GM21515 (cell line): ENCODE measurements at regions not wholly inside any gene's neighbourhood (a gene's known extent, or its start where the extent isn't known, plus 50 kb on each side); places are given as distances from the start of the nearest gene placed in this dataset.

Experiments
- ATAC-seq: cut with Tn5 transposase; IDR thresholded peaks from one replicate; pipeline ENCODE4 v1.9.1; 2021; ENCODE audit not compliant: unreplicated experiment

DNA sequence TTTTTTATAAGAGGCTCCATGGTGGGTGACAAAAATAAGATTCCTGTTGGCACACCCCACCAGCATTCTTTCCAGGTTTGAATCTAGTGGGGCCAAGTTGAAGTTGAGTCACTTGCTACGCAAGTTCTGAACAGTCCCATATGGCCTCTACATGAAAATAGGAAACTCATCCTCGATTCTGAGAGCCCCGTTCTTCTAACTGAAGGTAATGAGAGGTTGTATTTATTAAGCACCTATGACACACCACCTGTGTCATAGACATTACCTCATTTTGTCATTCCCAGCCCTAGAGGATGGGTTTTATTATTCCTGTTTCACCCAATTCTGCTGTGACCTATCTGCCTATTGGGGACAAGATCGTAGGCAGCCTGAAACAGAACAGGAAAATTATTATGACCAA is 131.7 kb downstream of the ACTL7B start:
- ATAC-seq = no peak

DNA sequence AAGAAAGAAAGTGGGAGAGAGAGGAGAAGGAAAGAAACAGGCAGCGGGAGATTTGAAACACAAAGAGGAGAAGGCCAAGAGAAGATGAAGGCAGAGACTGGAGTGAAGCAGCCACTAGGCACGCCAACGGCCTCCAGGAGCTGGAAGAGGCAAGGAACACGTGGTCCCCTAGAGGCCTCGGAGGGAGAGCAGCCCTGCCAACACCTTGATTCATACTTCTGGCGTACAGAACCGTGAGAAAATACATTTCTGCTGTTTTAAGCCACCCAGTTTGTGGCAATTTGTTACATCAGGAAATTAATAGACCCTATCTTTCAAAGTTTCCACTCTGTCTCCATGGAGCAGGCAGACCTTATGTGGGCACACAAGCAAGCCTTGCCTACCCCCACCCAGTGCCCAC is 133.4 kb downstream of the ACTL7B start:
- ATAC-seq = no peak

DNA sequence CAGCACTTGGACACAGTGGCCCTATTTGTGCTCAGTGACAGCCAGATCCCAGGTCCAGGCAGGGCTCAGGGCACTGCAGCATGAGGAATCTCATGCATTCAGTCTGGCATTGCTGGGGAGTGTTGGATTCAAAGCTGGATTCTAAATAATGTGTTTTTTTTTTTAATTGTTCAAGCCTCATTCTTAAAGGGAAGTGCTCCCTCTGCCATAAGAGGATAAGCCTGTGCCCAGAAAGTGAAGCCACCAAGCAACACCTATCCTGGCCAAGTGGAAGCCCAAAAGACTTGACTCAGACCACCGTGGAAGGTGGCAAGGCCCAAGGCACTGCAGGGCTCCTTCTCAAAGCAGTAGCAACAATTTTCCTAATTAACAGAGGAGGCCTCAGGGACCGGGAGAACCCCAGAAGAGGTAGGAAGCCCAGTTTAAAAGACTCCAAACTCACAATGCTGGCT is 135.6 kb downstream of the ACTL7B start:
- ATAC-seq = no peak

DNA sequence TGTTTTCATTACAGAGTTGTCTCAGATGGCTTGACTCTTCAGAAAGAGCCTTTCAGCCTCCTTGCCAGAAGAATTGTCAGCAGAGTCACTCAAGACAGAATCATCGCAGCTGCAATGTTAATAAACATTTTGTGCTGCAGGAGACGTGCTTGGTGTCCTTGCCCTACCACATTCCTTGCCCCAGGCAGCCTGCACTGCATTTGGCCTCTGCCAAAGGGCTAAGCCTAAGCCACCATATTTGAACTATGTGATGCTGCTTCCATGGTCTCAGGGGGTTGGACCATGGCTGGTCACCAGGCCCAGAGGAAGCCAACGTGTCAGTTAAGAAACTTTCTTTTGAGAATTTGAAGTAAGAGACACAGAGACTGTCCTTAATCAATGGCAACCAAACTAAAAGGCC is 145.4 kb downstream of the ACTL7B start:
- ATAC-seq = no peak

DNA sequence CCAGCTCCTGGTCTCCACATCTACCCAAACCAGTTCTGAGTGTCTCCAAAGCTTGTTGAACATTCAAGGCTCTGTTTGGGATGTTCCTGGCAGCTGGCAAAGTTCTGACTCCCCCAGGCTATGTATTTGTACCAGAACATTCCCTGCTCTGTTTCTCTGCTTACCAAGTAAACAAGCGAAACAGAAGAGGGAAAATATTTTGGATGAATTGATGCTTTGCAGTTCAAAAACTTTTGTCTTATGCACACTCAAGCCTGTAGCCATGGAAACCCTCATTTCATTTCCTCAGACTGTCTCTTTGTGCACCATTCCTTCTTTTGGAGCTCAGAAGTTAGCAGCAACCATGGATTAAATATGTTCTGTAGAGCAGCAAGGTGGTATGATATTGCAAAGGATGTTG is 145.8 kb downstream of the ACTL7B start:
- no peak for ATAC-seq

DNA sequence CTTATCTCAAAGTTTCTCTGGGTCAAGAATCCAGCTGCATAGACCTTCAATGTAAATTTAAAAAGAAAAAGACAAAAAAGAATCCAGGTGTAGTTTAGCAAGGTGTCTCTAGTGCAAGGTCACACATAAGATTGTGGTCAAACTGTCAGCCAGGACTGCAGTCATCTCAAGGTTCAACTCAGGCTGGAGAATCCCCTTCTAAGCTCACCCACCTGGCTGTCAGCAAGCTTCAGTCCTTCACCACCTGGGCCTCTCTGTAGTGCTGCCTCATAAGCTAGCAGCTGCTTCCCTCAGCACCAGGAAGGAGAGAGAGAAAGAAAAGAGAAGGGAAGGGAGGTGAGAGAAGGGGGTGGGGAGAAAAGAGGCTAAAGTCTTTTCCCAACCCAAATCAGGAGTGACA is 146.7 kb downstream of the ACTL7B start:
- no peak for ATAC-seq

DNA sequence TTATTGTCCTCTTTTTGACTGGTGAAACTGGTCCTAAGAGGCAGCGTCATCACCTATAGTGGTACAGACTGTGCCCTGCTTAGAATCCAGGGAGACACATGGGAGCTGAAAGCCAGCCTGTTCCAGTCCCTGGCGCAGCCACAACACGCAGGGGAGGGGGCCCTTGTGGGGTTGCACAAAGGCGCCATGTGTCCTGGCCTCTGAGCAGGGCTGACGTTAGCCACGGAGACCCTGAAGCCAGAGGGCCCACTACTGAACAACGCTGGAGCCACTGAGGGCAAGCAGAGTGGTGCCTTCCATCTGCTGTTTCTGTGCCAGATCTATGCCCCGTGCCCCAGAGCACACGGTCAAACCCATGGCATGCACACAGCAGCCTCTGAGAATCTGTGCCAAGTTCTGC is 147.3 kb downstream of the ACTL7B start:
- no peak for ATAC-seq

DNA sequence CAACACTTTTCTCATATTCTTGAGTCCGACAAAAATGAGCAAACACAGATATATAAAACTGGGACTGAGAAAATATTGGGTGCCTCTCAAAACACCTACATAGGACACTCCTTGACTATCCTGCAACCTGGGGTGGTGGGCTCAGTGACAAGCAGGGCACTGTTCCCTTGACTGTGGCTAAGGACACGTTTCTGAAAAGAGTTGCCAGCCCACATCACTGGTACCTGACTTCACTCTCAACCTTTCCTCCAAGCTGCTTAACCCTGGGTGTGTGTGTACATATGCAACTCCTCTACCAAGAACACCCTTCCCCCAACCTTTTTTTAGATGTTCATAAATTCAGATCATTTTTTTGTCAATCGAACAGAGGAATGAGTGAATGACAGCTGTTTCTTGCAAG is 148.7 kb downstream of the ACTL7B start:
- no peak for ATAC-seq

DNA sequence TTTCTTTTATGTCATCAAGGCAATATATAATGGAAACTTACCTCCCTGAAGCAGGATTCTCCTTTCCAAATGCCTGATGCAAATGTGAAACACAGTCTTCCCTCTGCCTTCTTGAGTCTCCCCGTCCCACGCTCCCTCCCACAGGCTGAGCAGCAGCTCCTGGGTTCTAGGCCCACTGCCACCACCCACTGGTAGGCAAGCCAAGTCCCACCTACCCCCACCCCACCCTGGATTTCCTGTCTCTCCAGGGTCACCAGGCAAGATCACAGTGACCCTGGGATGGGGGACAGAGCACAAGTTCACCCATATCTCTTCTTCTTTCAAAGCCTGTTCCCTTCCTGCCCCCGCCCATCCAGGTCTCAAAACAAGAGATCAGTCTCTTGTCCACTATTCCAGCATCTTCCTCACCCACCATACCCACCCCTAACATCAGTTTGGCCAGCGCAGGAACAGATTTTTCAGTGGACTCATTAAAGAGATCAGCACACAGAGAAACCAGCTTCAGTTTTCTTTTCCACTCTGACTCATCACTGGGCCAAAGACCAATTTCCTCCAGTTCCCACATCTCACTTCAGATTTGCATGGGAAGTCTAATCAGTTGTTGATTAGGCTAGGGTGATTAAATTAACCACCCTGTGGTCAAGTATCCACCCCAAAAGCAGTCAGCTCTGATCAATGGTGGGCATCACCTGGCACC is 151.5 kb downstream of the ACTL7B start:
- no peak for ATAC-seq

DNA sequence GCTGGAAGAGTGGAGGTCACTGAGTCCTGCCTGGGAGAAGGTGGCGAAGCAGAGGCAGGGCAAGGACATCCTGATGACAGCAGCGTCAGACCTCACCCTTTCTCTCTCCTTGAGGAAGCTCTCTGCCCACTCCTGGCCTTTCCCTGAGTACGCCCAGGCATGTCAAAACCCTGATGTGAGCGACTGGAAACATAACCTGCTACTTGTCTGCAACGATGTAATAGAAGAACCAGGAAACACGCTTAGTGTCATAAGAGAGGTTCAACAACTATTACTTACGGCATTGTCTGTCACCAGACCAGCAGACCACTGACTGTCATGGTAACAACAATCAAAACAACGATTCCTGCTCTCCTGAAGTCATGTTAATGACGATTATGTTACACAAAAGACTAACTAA is 152.4 kb downstream of the ACTL7B start:
- no peak for ATAC-seq

DNA sequence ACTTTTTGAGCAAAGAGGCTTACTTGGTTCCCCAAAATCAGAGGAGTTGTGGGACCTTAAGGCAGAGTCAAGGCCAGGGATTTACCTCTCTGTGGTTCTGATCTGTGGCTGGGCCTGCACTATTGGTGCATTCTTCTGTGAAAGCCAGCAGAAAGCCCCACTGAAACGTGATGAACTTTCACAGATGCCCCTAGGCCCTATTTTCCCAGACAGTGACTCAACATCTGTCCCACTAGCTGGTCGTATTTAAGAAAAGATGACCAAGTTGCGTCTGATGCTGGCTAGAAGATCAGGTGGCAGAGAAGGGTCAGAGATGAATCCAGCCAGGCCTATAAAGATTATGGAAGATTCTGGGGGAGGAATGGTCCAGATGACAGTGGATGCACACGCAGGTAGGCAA is 153.1 kb downstream of the ACTL7B start:
- ATAC-seq = no peak

DNA sequence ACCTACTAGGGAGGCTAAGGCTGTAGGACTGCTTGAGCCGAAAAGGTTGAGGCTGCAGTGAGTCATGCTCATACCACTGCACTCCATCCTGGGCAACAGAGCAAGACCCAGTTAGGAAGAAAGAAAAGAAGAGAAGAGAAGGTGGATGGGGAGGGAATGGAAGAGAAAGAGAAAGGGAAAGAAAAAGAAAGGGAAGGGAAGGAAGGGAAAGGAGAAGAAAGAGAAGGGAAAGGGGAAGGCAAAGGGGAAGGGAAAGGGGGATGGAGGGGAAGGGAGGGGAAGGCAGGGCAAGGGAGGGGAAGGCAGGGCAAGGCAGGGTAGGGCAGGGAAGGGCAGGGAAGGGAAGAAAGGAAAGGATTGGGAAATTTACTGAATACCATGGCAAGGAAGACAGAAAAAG is 157.0 kb downstream of the ACTL7B start:
- no peak for ATAC-seq

DNA sequence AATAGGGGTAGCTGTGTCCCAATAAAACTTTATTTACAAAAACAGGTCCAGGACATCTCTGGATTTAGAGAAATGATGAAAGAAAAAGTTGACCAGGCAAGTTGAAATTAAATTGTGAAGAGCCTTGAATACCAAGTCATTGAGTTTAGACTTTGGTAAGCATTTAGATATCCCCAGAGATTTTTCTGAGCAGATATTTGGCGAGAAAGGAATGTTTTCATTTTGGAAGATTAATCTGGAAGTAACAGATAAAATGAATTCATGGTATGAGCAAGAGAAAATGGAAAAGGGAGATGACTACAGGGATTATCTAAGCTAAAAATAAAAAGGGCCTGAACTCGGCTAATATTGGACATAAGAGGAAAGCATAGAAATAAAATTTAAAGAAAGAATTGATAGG is 157.6 kb downstream of the ACTL7B start:
- no peak for ATAC-seq

DNA sequence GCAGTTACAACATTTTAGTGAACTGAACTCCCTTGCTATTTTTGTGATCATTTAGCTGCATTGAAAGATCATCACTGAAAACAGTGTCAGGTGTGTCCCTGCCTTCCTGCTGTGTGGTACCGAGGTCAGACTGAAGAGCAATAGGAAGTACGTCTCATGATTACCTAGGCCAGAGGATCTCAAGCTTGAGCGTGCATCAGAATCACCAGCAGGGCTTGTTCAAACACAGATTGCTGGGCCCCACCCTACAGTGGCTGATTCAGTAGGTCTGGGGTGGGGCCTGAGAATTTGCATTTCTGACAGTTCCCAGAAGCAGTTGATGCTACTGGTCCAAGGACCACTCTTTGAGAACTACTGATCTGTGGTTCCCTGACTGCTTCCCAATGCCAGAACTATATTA is 159.6 kb downstream of the ACTL7B start:
- no peak for ATAC-seq

DNA sequence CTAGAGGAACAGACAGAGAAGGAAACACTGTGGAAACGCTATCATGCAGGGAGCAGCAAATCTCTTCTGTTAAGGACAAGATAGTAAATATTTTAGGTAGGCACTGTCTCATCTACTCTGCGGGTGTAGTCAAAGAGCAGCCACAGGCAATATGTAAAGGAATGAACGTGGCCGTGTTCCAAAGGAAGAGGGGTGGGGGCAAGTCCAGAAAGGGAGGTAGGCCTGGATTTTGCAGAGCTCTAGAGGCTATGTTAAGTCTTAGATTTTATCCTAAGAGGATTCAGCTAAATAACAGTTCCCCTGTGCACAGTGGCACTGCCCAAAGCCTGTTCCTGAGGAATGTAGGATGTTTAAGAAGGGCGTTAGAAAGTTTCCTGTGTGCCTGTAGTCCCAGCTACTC is 161.6 kb downstream of the ACTL7B start:
- ATAC-seq = no peak

DNA sequence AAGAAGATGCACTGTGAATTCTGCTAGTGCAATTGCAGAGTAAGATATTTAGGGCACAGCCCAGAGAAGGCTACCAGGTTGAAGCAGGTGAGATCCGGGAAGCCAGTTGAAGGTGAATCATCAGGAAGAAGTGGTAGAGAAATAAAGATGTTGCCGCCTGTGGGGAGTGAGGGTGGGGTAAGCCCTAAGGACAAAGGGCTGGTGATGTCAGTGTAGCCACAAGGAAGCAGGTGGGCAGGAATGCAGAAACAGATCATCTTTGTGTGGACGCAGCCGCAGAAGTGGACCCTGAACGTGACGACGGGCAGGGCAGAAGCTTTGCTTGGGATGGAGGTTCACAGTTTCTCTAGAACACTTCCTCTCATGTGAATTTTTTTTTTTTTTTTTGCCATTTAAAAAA is 164.2 kb downstream of the ACTL7B start:
- no peak for ATAC-seq

DNA sequence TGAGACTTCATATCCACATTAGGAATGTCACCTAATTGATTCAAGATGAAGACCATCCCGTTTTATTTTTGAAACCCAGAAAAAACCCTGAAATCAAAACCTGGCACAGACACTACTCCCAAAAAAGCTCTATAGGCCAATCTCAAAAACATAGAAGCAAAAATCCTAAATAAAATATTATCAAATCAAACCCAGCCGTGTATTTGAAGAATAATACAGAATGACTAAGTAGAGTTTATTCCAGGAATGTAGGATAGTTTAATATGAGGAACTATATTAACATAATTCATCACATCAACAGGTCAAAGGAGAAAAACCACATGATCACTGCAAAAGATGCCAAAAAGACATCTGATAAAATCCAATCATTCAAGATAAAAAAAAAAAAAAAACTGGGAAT is 167.1 kb downstream of the ACTL7B start:
- no peak for ATAC-seq

DNA sequence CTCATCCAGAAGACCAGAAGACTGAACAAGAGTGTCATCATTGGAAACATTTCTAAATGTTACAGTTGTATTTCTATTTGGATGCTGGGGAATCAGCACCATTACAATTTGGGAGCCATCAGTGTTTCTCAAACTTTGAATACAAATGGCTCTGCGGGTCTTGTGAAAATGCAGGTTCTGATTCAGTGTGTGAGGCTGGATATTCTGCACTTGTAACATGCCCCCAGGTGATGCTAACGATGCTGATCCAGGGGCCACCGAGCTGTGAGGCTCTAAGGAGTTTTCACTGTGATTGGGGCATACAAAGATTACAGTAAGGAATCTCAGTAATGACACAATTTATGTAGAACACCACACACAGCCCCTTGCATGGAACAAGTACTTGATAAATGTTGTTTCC is 167.7 kb downstream of the ACTL7B start:
- ATAC-seq = no peak

DNA sequence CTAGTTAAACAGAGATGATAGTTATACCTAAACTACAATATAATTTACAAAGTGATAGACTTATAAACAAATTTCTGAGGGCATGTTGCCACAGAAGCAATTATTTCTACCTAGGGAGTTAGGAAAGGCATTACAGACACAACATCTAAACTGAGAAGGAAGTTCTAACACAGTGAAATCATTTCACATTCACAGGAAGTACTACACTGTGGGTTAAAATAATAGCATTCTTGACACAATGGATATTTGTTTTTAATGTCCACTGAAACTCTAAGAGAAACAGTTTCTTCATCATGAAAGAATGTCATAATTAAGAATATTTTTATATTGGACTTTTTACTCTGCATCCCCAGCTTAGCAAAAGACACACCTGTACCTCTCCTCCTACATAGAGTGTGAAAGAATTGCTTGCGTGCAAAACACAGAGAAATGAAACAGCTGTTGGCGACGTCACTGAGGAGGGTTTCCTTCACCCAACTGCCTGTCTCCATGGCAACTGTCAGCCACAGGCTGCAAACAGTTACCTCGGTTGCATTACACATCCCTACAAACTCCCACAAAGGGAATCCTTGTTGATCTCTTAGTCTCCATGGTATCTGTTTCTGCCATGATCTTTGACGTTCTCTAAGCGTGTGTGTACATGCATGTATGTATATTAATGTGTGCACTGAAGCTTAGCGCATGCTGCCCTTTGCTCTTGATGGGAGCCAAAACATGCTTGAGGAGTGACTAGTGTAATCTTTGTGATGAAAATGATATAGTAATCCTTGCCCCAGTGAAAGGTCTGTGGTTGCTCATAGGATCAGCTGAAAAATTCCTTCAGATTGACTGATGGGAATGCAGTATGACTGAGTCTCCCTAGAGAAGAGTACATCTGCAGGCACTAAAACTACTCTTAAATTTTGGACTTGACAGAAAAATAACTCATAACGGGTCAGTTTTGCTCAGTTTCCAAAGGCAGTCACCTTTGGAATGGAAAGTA is 168.5 kb downstream of the ACTL7B start:
- no peak for ATAC-seq

DNA sequence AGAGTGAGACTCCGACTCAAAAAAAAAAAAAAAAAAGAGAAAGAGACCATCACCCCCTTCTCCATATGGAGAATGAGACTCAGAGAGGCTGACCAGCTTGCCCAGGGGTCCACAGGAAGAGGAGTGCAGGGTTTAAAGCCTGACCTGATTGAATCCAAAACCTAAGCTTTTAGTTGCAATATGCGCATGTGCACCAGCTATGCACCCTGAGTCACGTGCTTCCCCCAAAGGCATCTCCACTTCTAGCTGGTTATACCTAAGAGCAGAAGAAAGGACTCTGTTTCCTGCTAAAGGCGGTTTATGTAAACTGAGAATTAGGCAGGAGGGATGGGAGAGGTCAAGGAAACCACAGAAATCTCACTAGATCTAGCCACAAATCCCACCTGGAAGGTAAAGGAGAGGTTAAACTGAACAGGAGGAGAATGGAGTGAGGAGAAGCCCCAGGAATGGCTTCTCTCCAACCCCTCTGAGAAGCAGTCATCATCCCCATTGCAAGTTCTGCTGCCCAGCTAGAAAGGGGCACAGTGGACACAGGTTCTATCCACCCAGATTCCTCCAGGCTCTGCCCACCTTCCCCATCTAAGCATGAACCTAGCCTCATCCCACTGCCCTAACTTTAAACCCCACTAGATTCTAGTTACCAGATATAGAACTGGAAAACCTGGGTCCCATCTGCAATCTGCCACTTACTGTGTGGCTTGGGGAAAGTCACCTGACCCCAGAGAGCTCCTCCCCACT is 171.3 kb downstream of the ACTL7B start:
- ATAC-seq = no peak

DNA sequence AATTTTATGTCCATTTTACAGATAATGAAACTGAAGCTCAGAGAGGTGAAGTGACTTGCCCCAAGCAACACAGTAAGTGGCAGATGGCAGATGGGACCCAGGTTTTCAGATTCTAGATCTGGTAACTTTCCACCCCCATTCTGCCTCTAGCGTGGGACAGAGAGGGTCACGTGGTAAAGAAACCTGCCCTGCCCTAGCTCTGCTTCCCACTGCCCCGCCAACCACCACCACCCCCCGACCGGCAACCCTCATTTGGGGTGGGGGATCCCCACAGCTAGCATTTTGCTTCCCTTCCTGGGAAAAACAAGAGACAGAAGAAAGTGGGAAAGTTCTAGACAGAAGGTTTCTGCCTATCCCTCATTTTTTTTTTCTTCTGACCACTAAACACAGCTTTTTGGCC is 172.5 kb downstream of the ACTL7B start:
- ATAC-seq = no peak
